D341Med (cell line): ENCODE measurements at regions not wholly inside any gene's neighbourhood (a gene's known extent, or its start where the extent isn't known, plus 50 kb on each side); places are given as distances from the start of the nearest gene placed in this dataset.
A peak's percentile ranks its signal among the peaks of the same experiment; 100 is the strongest.
"Not testable (repeated sequence)": the region's sequence is repeated elsewhere in the genome, so short reads cannot be mapped to it uniquely, and the experiment has no call there.

Experiments used
- DNase-seq: peaks from one replicate; pipeline ENCODE4 v3.0.0; 2012; ENCODE audit warnings: low spot score

DNA sequence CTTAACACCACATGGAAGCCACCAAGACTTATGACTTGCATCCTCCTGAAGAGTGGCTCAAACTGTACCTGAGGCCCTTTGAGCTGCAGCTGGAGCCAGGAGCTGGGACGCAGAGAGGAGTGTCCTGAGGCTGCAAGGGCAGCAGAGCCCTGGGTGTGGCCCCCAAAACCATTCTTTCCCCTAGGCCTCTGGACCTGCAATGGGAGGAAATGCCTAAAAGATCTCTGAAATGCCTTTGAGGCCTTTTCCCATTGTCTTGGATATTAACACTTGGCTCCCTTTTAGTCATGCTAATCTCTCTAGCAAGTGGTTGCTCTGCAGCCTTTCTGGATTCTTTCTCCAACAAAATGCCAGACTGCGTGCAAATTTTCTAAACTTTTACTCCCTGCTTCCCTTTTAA is 156.1 kb downstream of the SLC38A4 start:
- DNase-seq = no peak

DNA sequence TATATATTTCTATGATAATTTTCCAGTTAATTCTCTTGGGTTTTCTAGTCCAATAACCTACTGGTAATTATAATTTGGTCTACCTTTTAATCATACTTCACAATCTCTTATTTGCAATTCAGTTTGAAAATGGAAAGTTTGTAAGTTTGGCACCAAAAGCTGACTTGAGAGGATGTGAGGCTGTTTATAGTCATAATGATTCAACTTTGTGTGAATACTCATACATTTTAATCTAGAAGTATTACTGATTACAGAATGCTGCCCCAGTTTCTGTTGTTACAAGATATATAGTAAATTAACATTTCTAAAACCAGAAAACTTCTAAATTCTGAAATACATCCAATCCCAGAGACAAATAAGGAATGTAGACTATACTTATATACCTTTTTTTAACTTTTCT is 158.2 kb downstream of the SLC38A4 start:
- DNase-seq = no peak

DNA sequence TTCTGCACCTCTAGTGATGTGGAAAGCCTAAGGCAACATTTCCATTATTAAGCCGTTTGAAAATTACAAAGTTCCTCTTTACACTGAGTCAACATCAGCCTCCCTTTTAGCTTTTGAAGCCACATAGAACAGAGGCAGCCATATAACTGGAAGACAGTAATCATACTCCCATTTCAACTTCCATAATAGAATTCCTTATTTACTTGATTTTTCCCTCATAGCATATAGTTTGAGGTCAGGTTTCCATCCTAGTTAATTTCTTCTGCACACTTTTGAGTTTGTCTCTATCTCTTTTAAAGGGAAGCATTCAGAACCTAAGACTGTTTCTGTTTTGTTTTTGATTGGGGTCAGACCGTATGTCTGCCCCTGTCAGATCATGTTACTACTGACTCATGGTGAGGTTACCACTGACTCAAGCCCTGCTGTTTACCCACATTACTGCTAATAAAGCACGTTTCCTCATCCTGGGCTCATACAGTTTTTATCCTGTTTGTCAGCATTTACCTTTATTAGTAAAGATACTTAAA is 161.0 kb downstream of the SLC38A4 start:
- DNase-seq = no peak

DNA sequence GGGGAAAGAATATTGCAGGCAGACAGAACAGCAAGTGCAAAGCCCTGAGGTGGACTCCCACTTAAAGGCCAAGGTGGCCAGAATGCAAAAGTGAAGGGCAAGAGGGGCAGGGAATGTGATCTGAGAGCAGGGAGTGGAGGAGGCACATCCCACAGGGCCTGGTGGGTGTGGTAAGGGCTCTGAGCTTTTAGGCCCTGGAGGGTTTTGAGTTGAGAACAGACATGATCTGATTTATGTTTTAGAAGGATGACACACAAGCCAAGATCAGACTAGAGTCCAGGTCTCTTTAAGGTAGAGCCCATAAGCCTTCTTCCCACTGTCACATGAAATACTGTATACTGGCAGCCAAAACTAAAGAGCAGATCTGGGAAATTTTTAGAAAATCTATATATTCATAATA is 162.5 kb downstream of the SLC38A4 start:
- DNase-seq = no peak

DNA sequence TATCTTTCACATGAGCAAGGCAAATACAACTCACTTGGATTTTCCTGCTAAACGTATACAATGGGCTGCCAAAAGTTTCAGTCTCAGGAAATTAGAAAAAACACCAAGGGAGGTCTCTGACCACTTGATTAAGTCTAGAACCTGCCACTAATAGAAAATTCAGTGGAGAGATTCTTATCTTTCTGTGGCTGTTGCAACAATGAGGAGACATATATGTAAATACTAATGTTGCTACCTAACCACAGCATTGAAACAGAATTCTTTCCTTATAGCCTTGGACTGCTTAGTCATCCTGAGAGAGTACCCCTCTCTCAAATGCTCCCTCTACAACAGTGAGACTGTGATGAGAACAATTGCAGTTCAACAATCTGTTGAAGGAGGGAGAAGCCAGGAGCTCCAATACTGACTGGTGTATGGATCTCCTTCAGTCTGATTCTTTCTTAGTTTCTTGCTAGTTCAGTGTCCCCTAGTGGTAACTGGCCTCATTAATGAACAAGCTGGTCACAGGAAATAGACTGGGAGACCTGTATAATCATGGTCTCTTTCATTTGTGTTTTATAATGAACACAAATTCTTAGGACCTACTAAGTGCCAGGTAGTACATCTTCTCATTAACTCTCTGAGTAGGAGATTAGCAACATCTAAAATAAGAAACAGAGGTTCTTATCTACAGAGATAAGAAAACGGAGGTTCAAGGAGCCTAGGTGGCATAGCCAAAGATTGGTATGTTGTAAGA is 164.5 kb downstream of the SLC38A4 start:
- DNase-seq = peak; percentile 61

DNA sequence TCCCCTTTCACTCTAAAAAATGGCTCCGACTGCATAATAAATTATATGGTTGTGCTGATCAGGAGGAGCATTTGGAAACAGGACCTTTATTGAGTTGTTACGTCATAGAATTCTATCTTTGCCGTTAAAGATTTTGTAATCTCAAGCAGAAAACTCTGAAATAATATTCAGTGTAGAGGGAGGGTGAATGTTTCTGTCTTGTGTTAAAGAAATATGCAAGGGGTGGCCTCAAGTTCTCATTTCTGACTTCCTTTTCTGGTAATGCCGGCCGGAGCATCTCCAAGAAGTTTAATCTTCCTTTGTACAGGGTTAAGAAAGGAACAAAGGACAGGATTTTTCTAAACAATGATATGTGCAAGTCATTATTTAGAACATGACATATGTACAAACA is 165.1 kb downstream of the SLC38A4 start:
- DNase-seq = no peak

DNA sequence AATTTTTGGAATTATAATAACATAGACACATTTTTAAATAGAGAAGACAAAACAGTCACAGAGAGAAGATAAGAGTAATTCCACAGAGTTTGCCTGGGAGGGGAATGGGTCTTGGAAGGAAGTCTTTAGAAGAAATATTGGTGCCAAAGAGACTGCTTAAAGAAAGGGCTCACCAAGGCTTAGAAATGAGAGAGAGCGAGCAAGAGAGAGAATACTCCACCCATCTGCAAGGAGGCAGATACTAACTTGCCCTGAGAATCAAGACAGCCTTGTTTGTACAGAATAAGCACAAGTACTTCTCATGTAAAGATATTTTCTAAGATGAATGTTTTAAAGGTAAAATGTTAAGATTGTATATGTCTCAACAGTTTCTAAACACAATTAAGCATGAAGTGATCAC is 165.5 kb downstream of the SLC38A4 start:
- DNase-seq = no peak

DNA sequence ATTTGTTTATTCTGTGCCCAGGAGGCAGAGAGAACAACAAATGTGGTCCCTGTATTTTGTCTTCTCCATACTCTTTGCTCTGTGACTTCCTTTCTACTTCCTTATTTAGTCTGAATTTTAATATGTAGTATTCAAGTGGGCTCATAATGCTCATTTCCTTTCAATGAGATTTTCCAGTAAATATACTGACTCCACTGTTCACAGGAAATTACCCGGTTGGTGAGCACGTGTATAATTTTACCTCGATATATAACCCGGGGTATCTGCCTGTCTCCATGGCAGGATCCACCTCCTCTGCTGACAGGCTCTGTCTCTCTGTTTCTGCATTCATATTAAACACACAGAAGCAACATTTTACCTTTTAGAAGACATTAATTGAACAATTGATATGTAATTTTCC is 166.0 kb downstream of the SLC38A4 start:
- DNase-seq = no peak

DNA sequence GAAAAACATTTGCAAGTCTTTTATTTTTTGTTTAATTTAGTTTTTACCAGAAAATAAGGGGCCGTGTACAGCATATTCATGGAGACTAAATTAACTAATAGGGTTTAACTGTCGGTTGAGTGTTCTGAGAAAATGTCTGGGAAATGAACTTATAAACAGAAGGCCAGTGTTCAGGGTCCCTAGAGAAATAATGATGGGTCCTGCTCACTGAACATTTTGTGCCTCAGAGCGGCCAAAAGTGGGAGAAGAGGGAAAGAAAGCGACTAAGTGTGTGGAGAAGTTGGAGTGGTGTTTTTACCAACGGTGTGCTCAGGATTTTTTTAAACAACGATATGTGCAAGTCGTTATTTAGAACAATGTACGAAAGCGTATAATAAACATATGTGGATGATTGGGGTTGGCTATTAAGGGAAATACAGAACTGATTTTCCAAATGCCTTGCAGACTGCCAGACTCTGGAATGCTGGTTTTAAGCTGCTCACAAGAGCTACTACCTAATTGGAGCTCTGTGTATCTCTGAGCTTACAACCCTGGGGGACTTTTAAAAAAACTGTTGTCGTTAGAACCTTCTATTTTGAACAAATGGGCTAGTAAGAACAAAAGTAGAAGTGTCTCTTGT is 166.7 kb downstream of the SLC38A4 start:
- no peak for DNase-seq

DNA sequence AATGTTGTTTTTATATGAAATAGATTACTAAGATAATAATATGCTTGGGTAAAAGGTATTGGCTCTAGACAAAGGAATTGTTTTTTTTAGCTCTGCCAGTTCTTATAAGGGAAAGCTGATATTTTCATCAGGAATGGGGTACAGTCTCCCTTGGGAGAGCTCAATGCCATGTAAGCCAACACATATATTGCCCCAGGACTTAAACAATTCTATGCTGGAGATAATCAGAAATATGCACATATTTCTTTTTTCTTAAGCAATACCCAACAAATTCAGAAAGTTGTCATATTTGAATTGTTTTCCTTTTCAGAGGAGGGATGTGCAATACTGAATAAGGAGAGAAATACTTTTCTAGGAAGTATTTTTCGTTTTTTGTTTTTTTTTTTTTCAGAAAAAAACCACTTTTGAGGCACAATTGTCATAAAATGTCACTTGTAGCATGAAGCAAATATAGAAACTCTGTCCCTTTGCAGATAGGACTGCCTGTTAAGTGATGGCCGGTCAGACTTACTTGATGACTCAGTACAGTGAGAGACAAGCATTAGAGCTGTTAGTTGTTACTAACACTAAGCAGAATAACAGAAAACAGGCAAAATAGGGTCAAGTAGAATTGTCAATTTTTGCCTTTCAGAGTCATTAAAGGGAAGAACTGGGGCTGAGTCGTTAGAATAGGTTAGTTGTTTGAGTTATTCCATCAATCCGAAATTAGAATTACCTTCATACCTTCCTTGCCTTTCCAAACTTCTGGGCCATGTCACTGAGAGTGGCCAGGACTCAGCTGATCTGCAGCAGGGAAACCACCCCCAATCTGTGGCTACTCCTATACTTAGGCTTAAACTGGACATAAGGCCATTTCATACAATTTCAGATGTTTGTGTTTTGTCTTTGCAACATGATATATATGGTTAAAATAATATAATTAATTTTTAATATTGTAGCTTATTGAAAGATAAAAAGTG is 168.1 kb downstream of the SLC38A4 start:
- no peak for DNase-seq

DNA sequence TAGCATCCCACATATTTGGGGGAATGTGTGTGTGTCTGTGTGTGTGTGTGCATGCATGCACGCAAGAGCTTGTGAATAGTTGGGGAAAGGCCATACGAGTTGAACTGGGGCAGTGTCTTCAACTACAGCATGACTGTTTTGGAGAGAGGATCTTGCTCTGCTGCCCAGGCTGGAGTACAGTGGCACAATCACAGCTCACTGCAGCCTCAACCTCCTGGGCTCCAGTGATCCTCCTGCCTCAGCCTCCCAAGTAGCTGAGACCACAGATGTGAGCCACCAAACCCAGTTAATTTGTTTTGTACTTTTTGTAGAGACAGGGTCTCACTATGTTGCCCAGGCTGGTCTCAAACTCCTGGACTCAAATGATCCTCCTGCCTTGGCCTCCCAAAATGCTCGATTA is 169.8 kb downstream of the SLC38A4 start:
- DNase-seq = not testable (repeated sequence)

DNA sequence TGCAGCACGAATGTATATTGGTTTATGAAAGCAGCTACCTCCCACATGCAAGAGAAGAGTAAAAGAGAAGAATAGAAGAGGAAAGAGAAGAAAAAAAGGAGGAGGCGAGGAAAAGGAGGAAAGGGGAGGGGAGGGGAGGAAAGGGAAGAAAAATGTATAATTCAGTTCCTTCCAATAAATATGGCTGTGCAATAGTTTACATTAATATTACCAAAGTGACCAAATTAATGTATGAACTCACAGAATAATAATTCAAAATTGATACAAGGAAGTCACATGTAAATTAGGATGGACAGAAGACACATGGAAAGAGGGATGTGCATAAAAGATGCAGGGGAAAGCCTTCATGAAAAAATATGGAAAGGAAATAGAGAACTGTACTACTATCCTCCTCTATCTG is 172.5 kb downstream of the SLC38A4 start:
- no peak for DNase-seq

DNA sequence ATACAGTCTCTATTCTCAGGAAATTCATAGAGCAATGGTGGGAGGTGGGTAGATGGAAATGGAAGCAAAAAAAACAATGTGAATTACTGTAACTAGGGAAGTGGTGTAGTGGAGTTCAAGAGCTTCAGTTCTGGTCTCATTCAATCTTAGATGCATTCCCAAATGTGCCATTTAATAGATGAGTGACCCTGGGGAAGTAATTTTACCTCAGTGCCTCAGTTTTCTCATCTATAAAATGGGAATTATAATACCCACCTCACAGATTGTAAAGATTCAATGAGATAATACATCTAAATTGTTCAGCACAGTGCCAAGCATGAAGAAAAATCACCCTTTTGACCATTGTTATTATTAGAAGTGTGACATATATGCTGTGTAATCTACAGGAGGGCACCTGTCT is 173.1 kb downstream of the SLC38A4 start:
- no peak for DNase-seq

DNA sequence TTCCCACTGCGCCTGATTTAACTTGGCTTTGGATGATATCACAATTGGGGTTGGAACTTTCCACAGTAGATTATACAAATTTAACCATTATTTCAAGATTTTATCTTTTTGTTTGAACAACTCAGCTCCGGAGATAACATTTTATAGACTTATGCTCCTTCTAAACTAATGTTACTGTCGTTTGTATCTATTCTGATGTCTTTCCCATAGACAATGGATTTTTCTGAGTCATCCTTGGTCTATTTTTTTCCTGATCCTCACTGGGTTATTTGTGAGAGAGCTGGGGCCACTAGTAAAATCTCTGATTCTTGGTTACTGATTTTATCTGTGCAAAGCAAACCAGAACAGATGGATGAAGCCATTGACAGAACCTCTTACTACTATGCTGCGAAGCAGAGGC is 175.1 kb downstream of the SLC38A4 start:
- DNase-seq = no peak

DNA sequence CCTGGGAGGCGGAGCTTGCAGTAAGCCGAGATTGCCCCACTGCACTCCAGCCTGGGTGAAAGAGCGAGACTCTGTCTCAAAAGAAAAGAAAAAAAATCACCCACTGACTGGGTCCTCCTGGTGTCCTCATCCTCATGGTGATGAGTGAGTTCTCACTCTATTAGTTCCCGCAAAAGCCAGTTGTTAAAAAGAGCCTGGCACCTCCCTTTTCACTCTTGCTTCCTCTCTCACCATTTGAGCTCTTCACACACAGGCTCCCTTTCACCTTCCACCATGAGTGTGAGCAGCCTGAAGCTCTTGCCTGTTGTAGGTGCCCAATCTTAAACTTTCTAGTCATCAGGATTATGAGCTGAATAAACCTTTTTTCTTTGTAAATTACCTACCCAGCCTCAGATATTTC is 176.4 kb downstream of the SLC38A4 start:
- no peak for DNase-seq

DNA sequence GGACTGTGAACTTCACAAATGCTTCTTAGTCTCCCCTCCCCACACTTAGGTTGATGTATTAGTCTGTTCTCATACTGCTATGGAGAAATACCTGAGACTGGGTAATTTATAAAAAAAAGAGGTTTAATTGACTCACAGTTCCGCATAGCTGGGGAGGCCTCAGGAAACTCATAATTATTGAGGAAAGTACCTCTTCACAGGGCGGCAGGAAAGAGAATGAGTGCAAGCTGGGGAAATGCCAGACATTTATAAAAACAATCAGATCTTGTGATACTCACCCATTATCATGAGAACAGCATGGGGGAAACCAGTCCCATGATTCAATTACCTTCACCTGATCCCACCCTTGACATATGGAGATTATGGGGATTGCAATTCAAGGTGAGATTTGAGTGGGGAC is 178.8 kb downstream of the SLC38A4 start:
- DNase-seq = no peak

DNA sequence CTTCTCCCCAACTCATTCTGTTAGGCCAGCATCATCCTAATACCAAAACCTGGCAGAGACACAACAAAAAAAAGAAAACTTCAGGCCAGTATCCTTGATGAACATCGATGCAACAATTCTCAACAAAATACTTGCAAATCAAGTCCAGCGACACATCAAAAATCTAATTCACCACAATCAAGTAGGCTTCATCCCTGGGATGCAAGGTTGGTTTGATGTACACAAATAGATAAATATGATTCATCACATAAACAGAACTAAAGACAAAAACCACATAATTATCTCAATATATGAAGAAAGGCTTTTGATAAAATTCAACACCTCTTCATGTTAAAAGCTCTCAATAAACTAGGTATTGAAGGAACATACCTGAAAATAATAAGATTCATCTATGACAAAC is 184.1 kb downstream of the SLC38A4 start:
- DNase-seq = not testable (repeated sequence)

DNA sequence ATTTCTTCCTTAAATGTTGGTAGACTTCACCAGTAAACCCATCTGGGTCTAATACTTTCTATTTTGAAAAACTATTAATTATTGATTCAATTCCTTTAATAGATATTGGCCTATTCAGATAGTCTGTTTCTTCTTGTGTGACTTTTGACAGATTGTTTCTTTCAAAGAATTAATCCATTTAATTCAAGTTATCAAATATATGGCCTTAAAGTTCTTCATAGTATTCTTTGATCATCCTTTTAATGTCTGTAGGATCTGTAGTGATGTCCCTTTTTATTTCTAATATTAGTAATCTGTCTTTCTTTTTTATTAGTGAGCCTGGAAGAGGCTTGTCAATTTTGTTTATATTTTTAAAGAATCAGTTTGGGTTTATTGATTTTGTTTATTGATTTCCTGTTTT is 190.0 kb downstream of the SLC38A4 start:
- no peak for DNase-seq

DNA sequence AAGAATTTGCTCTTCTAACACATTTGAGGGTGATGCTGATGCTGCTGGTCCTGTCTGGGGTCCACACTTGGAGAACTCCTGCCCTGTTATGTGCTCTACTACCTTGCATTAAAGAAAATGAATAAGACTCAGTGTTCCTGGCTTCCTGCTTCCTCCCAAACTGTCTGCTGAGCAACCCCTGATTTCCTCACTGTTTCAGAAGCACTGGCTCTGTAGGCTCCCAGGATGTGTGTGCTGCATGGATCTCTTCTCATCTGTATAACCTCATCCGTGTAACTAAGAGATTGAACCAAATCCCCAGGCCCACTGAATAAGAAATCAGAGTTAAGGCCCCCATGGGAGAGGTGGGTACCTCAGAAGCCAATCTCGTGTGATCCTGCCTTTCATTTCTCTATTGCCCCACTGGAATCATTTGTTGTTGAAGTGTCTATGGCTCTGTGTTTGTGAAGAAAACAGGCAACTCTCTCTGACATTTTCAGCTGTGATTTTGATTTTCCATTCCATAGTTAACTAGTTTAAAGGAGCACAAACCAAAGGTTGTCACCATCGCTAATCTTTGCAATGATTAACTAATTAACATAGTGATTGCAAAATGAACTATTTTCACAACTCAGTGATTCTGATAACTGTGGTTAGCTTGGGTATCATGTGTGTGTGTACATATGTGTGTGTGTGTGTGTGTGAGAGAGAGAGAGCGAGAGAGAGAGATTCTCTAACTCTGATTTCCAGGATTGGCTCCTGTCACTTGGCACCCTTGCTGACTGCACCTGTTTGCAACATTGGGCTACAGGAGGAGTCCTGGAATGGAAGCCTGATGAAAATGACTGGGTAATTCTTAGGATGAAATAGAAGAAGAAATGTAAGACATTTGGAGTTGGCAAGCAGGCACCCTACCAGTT is 196.2 kb downstream of the SLC38A4 start:
- DNase-seq = no peak

DNA sequence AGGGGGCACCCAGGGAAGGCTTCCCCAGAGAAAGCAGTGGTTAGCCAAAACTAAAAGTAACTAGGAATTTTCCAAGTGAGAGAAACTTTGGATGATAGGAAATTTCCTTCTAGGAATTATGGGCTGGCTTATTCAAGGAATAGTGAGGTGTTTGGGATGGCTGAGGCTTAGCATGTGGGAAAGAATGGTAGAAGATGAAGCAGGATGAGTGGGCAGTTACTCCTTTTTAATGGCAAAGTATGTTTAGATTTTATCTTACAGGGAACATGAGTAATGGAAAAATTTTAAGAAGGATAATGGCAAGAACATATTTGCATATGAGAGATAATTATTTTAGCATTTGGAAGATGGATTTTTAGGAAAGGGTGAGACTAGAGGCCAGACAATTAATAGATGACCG is 197.6 kb downstream of the SLC38A4 start:
- no peak for DNase-seq

DNA sequence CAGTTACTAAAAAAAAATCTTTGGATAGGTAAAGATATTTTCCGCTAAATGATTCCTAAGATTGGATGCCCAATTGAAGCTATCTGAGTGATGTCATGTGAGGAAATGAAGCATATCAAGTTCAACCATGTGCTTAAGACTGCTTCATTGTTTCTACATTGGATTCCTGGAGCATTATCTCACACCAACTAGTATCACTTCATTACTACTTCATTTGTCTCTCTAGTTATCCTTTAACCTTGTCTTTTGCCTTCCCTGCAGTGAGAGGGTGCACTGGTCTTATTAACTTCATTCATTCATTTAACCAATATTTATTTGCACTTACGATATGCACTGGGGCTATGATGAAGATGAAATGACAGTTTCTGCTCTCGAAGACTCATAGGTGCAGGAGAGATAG is 198.1 kb downstream of the SLC38A4 start:
- no peak for DNase-seq

DNA sequence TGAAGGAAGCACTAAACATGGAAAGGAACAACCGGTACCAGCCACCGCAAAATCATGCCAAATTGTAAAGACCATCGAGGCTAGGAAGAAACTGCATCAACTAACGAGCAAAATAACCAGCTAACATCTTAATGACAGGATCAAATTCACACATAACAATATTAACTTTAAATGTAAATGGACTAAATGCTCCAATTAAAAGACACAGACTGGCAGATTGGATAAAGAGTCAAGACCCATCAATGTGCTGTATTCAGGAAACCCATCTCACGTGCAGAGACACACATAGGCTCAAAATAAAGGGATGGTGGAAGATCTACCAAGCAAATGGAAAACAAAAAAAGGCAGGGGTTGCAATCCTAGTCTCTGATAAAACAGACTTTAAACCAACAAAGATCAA is 206.3 kb downstream of the SLC38A4 start:
- not testable (repeated sequence) for DNase-seq
